ACC112 (cell line): ENCODE measurements at regions not wholly inside any gene's neighbourhood (a gene's known extent, or its start where the extent isn't known, plus 50 kb on each side); places are given as distances from the start of the nearest gene placed in this dataset.
"Not testable (repeated sequence)": the region's sequence is repeated elsewhere in the genome, so short reads cannot be mapped to it uniquely, and the experiment has no call there.

Experiments
- H2AFZ ChIP-seq: fragments of 200-600 bp; sonication (generic); one replicate; pipeline ENCODE4 v1.6.0; 2017; ENCODE audit warnings: antibody characterized with exemption, low read length; ENCODE audit not compliant: unreplicated experiment
- H3K27ac ChIP-seq: fragments of 200-600 bp; sonication (generic); 2 replicates; pipeline ENCODE4 v1.5.1; 2014; ENCODE audit warnings: low read depth, mild to moderate bottlenecking, antibody characterized with exemption, low read length, moderate library complexity
- H3K27me3 ChIP-seq: fragments of 200-600 bp; sonication (generic); 2 replicates; pipeline ENCODE4 v1.6.1; 2014; ENCODE audit warnings: mild to moderate bottlenecking, antibody characterized with exemption, low read length, moderate library complexity, mixed read lengths; ENCODE audit not compliant: insufficient read depth
- H3K36me3 ChIP-seq: fragments of 200-600 bp; sonication (generic); 2 replicates; pipeline ENCODE4 v1.6.1; 2016; ENCODE audit warnings: mild to moderate bottlenecking, antibody characterized with exemption, low read length, moderate library complexity, mixed read lengths; ENCODE audit not compliant: insufficient read depth
- H3K4me1 ChIP-seq: fragments of 200-600 bp; sonication (generic); one replicate; pipeline ENCODE4 v1.6.1; 2016; ENCODE audit warnings: low read length, mixed read lengths; ENCODE audit not compliant: insufficient read depth, unreplicated experiment, control insufficient read depth
- H3K4me3 ChIP-seq: fragments of 200-600 bp; sonication (generic); 2 replicates; pipeline ENCODE4 v1.5.1; 2014; ENCODE audit warnings: mild to moderate bottlenecking, low read depth, low read length
- H3K79me2 ChIP-seq: fragments of 200-600 bp; sonication (generic); one replicate; pipeline ENCODE4 v1.6.0; 2016; ENCODE audit warnings: low read length; ENCODE audit not compliant: control insufficient read depth, unreplicated experiment, insufficient read depth

DNA sequence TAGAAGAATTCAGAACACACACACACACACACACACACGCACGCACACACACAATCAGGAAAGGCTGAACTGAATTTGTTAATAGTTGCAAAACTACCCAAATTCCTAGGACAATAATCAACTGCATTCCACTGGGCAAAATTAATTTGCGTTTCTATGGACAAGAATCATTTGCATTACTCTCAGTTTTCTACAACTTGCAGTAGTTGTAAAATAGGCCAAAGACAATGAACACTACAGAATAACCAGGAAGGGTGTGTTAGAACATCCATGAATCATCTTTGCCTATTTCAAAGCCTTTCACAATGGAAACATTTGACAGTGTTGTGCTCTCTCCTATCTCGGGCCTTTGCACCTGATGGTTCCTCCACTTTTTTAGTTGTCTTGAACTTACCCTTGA, 77.1 kb upstream of the IGFBP7 start:
- Histone ChIP-seq H3K4me3 (no peak overlapping the region), H3K27ac (no peak overlapping the region), H3K27me3 (peaks cover 7% of the 10 kb centered on the region; the same call in 1 of the 2 replicates), H3K4me1 (no peaks in the 10 kb centered on the region), H3K79me2 (no peaks in the 10 kb centered on the region), H3K36me3 (no peaks in the 10 kb centered on the region), H2AFZ (no peak overlapping the region)

DNA sequence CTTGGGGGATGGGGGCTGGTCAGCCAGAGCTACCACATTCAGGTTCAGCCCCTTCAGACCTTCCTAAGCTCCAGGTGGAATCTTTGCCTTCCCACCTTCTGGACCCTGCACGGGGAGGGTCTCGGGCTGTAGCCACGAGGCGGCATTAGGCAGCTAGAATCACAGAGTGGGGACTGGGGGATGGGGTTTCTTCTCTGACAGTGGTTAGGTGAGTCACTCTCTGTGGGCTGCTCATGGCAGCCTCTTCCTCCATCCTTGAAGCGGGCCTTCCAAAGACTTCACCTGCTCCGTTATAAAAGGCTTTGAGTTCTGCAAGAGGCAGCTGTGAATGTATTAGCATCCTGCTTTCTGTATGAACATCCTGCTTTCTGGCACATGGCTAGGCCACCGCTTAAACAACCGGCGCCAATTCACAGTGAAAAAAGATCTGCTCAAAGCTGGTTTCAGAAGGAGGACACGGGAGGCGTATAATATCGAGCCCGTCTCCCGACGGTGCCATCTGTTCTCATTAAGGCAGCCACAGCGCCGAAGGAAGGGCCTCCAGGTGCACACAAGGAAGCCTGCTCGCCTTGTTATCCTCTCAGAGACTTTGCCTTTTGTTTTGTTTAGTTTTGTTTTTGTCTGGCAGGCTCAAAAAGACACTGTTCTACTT, 74.3 kb upstream of the IGFBP7 start:
- peaks cover 7% of the 10 kb centered on the region for H3K27me3 ChIP-seq
- H3K27ac ChIP-seq = no peak overlapping the region
- H2AFZ ChIP-seq = no peak overlapping the region
- H3K79me2 ChIP-seq = no peaks in the 10 kb centered on the region
- no peaks in the 10 kb centered on the region for H3K36me3 ChIP-seq
- H3K4me3 ChIP-seq = no peak overlapping the region
- H3K4me1 ChIP-seq = no peaks in the 10 kb centered on the region

DNA sequence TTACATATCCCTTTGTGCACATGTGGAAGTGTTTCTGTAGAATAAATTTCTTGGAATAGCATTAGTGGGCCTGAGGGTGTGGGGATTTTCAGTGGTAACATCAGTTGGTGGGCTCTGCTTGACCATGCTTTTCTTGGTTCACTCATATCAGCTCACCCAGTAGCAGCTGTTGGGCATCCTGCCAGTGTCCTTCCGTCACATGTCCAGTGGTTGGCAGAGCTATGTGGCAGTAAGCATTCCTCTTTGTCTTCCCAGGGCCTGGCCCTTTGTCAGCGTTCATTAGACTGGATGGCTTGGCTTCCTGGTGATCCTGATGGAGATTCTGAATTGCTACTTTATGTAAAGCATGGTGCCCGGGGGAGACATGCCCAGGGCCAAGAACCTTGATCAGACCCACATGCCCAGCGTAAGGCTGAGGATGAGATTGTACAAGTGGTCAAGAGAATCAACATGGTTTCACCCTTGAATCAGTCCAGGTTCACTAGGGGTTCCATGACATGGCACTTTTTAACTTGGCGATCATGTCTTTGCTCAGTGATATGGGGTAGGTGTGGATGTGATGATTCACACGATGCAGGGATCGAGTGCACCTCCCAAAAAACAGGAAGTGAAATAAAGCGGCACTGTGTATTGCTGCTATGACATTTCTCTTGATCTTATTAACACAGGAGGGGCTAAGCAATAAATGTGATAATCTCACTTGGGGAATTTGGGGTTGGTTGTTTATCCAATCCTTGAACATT, 72.1 kb upstream of the IGFBP7 start:
- Histone ChIP-seq H3K79me2 (no peaks in the 10 kb centered on the region), H3K27ac (no peak overlapping the region), H3K4me3 (no peak overlapping the region), H2AFZ (no peak overlapping the region), H3K36me3 (no peaks in the 10 kb centered on the region), H3K4me1 (no peaks in the 10 kb centered on the region), H3K27me3 (peaks cover 23% of the 10 kb centered on the region)

DNA sequence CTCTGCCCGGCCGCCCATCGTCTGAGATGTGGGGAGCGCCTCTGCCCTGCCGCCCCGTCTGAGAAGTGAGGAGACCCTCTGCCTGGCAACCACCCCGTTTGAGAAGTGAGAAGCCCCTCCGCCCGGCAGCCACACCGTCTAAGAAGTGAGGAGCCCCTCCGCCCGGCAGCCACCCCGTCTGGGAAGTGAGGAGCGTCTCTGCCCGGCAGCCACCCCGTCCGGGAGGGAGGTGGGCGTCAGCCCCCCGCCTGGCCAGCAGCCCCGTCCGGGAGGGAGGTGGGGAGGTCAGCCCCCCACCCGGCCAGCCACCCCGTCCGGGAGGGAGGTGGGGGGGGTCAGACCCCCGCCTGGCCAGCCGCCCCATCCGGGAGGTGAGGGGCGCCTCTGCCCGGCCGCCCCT, 63.0 kb upstream of the IGFBP7 start:
- not testable (repeated sequence) for H3K27ac ChIP-seq, H3K79me2 ChIP-seq, H3K4me3 ChIP-seq, H3K36me3 ChIP-seq, H3K4me1 ChIP-seq, H2AFZ ChIP-seq
- peaks cover 18% of the 10 kb centered on the region for H3K27me3 ChIP-seq

DNA sequence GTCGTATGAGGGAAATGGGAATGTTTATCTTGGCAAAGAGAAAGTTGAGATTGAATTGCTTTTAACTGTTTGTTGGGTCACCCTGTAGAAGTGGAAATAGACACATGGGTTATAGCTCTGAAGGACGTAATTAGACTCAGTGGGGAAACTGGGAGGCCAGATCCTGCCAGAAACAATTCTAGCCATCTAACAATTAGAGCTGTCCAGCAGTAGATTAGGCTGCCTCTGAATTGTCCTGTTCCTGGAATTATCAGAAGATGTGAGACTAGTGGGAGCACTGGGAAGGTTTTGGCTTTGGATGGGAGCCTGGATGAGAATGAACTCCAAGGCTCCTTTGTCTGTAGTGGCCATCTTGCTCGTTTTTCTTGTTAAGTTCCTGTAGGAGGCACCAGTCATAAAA, 61.9 kb upstream of the IGFBP7 start:
- no peak overlapping the region for H2AFZ ChIP-seq
- peaks cover 15% of the 10 kb centered on the region; the same call in 1 of the 2 replicates for H3K27me3 ChIP-seq
- H3K4me1 ChIP-seq = no peaks in the 10 kb centered on the region
- H3K36me3 ChIP-seq = no peaks in the 10 kb centered on the region
- H3K4me3 ChIP-seq = no peak overlapping the region
- no peaks in the 10 kb centered on the region for H3K79me2 ChIP-seq
- no peak overlapping the region for H3K27ac ChIP-seq

DNA sequence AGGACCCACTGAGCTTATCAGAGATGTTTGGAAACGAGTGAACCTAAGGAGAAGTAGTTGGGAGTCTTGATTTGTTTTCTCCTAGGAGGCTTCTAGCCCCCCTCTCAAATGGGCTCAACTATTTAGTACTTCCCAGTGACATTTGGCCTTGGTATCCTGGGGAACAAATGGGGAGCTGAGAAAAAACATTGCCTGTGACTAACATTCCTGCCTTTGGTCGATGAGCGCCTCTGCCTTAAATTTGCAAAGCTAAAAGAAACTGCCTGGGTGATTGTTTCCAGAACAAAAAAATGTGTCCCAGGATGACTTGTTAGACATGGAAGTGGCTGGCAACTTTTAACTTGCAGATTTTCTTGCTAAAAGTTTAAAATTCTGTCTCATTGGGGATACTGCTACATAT, 58.8 kb upstream of the IGFBP7 start:
- no peaks in the 10 kb centered on the region for H3K4me1 ChIP-seq

DNA sequence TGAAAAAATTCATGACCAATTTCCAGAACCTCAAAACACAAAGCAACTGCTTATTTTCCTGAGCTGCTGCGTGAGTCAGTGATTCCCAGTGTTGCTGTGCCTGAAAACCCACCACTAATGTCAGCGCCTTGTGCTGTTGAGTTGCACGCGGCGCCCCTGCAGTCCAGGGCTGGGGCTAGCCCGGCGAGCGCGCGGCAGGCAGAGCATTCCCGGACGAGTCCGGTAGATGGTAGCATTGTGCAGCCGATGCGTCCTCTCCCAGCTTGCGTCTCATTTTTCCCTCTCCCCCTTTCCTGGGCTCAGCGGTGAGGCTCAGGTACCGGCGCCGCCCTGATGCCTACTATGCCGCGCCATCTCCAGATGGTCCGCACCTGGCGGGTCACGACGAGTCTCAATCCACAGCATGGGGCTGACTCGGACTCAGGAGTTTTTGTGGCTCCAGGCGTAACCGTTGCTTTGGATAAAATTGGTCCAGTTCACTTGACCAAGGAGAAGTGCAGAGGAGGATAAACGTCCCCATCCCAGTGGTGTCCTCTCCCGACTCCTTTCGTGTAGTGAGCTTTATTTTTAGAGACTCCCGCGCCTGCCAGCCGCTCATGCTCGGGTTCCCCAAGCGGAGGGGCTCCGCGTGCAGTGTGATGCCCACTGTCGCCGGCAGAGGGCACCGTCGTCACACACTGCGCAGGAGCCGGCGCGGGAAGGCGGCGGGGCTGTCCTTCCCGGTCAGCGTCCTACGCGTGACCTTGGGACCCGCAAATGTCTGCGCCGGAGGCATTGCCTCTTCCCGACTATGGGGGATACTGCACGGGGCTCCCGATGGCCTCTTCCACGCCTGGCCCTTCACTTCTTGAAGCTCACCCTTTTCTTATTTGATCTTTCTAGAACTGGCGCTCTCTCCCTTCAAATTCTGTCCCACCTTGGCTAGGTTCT, 53.6 kb upstream of the IGFBP7 start:
- Histone ChIP-seq H3K27me3 (peaks cover 24% of the 10 kb centered on the region), H3K4me1 (peaks cover 7% of the 10 kb centered on the region), H3K36me3 (no peaks in the 10 kb centered on the region), H3K79me2 (no peaks in the 10 kb centered on the region), H2AFZ (peak overlapping the region; percentile 97), H3K27ac (no peak overlapping the region), H3K4me3 (peak overlapping the region; percentile 85)

More for the DNA sequence above, 58.8 kb upstream of the IGFBP7 start:
- Histone ChIP-seq H3K27me3 (peaks cover 28% of the 10 kb centered on the region), H3K27ac (no peak overlapping the region), H3K36me3 (no peaks in the 10 kb centered on the region), H2AFZ (no peak overlapping the region), H3K79me2 (no peaks in the 10 kb centered on the region), H3K4me3 (no peak overlapping the region)

DNA sequence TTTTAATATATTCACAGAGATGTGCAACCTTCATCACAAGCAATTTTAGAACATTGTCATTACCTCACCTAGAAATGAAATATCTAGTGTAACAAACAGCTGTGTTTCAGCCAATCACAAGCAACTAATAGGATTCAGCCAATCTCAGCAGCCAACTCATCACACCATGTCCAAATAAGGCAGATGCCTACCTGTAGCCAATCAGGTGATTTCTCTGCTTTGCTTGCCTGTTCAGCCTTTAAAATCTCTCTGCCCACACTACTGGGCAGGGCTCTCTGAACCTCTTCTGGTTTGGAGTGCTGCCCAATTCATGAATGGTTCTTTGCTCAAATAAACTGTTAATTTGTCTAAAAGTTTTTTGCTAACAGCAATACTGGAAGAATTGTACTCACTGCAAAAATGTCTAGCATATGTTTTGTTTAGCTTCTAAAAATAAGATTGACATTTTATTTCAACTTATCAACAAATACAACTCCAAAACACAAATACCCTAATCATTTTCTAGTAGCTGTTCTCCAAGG, 52.4 kb upstream of the IGFBP7 start:
- no peak overlapping the region for H3K27ac ChIP-seq
- no peaks in the 10 kb centered on the region for H3K36me3 ChIP-seq
- no peak overlapping the region for H3K4me3 ChIP-seq
- H3K4me1 ChIP-seq = peaks cover 7% of the 10 kb centered on the region
- H2AFZ ChIP-seq = peak overlapping the region; percentile 47
- peaks cover 22% of the 10 kb centered on the region for H3K27me3 ChIP-seq
- H3K79me2 ChIP-seq = no peaks in the 10 kb centered on the region
